ENCODE measurements at regions not wholly inside any gene's neighbourhood (a gene's known extent, or its start where the extent isn't known, plus 50 kb on each side); places are given as distances from the start of the nearest gene placed in this dataset.

- TF ChIP-seq CTCF (IDR thresholded peaks at IDR 0.05) (no peak), POLR2A (IDR thresholded peaks at IDR 0.05) (no peak)
Observed at GRCh38 chr21:35170244-35170643, 121.1 kb upstream of the RUNX1 start.
